HL-60 (cell line): ENCODE measurements at regions not wholly inside any gene's neighbourhood (a gene's known extent, or its start where the extent isn't known, plus 50 kb on each side); places are given as distances from the start of the nearest gene placed in this dataset.
"Not testable (repeated sequence)": the region's sequence is repeated elsewhere in the genome, so short reads cannot be mapped to it uniquely, and the experiment has no call there.

Experiments
- DNase-seq, 2 experiments: peaks; one replicate each; pipeline ENCODE4 v3.0.0-alpha.2; 2010 to 2020; ENCODE audit warnings: low read depth in 1 of 2, low spot score in 1 of 2
- H3K27ac ChIP-seq: fragments of 250-450 bp; sonication (Bioruptor Pico); replicated peaks from 2 replicates; pipeline ENCODE4 v1.5.1; 2020; ENCODE audit warnings: mild to moderate bottlenecking, moderate library complexity
- H3K27me3 ChIP-seq: fragments of 250-450 bp; sonication (Bioruptor Pico); 2 replicates; pipeline ENCODE4 v1.5.1; 2021; ENCODE audit warnings: mild to moderate bottlenecking, moderate library complexity; ENCODE audit not compliant: insufficient read depth, poor library complexity, severe bottlenecking
- H3K4me3 ChIP-seq: replicated peaks from 2 replicates; pipeline ENCODE4 v1.5.1; 2011; ENCODE audit warnings: mild to moderate bottlenecking, control low read depth, low read length; ENCODE audit not compliant: insufficient read depth
- CTCF ChIP-seq: IDR thresholded peaks from one replicate; pipeline ENCODE4 v1.5.1; 2011; ENCODE audit warnings: low read length, control low read depth, inconsistent platforms; ENCODE audit not compliant: insufficient read depth
- GABPA ChIP-seq: IDR thresholded peaks from 2 replicates; pipeline ENCODE4 v1.6.1; 2012; ENCODE audit warnings: low read depth
- POLR2AphosphoS5 ChIP-seq: IDR thresholded peaks from 2 replicates; pipeline ENCODE4 v1.6.1; 2012; ENCODE audit warnings: low read depth
- REST ChIP-seq: IDR thresholded peaks from 2 replicates; pipeline ENCODE4 v1.6.1; 2012; ENCODE audit warnings: low read depth; ENCODE audit not compliant: insufficient replicate concordance
- SPI1 ChIP-seq: IDR thresholded peaks from 2 replicates; pipeline ENCODE4 v1.6.1; 2012; ENCODE audit warnings: low read depth, mild to moderate bottlenecking, borderline replicate concordance

- H3K4me3 ChIP-seq, H3K27me3 ChIP-seq, H3K27ac ChIP-seq, DNase-seq: not testable (repeated sequence)
- TF ChIP-seq SPI1, result peak; percentile 76
Measured at GRCh38 chr13:65490725-65491124, 1739.4 kb downstream of the PCDH9 start.

- H3K27ac ChIP-seq, result no peak overlapping the region
- TF ChIP-seq CTCF (no peak), POLR2AphosphoS5 (no peak), SPI1 (no peak), GABPA (no peak), REST (no peak)
- peak in 1 of 2 experiments; percentile 16 for DNase-seq
- H3K27me3 ChIP-seq, result no peaks in the 10 kb centered on the region
- no peak overlapping the region for H3K4me3 ChIP-seq
Measured at GRCh38 chr13:65488606-65489005, 1741.5 kb downstream of the PCDH9 start.

GRCh38 chr13:65479692-65480091 is 1750.4 kb downstream of the PCDH9 start:
- Histone ChIP-seq H3K4me3 (no peak overlapping the region), H3K27me3 (no peaks in the 10 kb centered on the region), H3K27ac (no peak overlapping the region)
- TF ChIP-seq SPI1 (no peak), CTCF (no peak), POLR2AphosphoS5 (no peak), GABPA (no peak), REST (no peak)
- DNase-seq, result no peak

GRCh38 chr13:65473196-65473595 is 1756.9 kb downstream of the PCDH9 start:
- Histone ChIP-seq H3K4me3 (no peak overlapping the region), H3K27ac (no peak overlapping the region), H3K27me3 (no peaks in the 10 kb centered on the region)
- no peak for TF ChIP-seq POLR2AphosphoS5
- no peak for TF ChIP-seq GABPA
- TF ChIP-seq SPI1, result no peak
- TF ChIP-seq CTCF, result no peak
- no peak for TF ChIP-seq REST
- DNase-seq, result no peak
